WTC11 (cell line): ENCODE measurements at regions not wholly inside any gene's neighbourhood (a gene's known extent, or its start where the extent isn't known, plus 50 kb on each side); places are given as distances from the start of the nearest gene placed in this dataset.

Experiments
- ATAC-seq: fragments of 200-7000 bp; cut with Tn5 transposase; 2 replicates; pipeline ENCODE4 v1.10.0; 2021; ENCODE audit warnings: mild to moderate bottlenecking, moderate library complexity
- CTCF ChIA-PET: fragments of 300-600 bp; sonication (Branson Sonifier 250); formaldehyde crosslinking; loops from one replicate; lab custom pipeline; 2021; ENCODE audit warnings: antibody characterized with exemption; lab: Charles Lee
- POLR2A ChIA-PET: fragments of 350-600 bp; sonication (Branson Sonifier 250); formaldehyde crosslinking; loops from one replicate; lab custom pipeline; 2021; ENCODE audit warnings: antibody characterized with exemption; lab: Charles Lee
- DNase-seq: peaks from one replicate; pipeline ENCODE4 v3.0.0; 2021; ENCODE audit warnings: low spot score
- H3K27ac Mint-ChIP-seq: 2 replicates; pipeline ENCODE4 v1.8.0; 2021; ENCODE audit warnings: mixed read lengths
- H3K27me3 Mint-ChIP-seq: 2 replicates; pipeline ENCODE4 v1.8.0; 2021; ENCODE audit warnings: low read depth, mild to moderate bottlenecking, moderate library complexity, mixed read lengths
- H3K36me3 Mint-ChIP-seq: 2 replicates; pipeline ENCODE4 v1.8.0; 2021; ENCODE audit warnings: mixed read lengths
- H3K4me1 Mint-ChIP-seq: 2 replicates; pipeline ENCODE4 v1.8.0; 2022; ENCODE audit warnings: mixed read lengths
- H3K4me3 Mint-ChIP-seq: 2 replicates; pipeline ENCODE4 v1.8.0; 2021; ENCODE audit warnings: mild to moderate bottlenecking, moderate library complexity, mixed read lengths
- H3K9me3 Mint-ChIP-seq: 2 replicates; pipeline ENCODE4 v1.8.0; 2021; ENCODE audit warnings: mixed read lengths
- AFF4 ChIP-seq: sonication (generic); formaldehyde crosslinking; IDR thresholded peaks from 2 replicates; pipeline ENCODE4 v1.8.1; 2023; ENCODE audit warnings: mild to moderate bottlenecking, missing genetic modification reagents, borderline replicate concordance
- CREM ChIP-seq: sonication (generic); formaldehyde crosslinking; IDR thresholded peaks from 2 replicates; pipeline ENCODE4 v1.8.1; 2022; ENCODE audit warnings: mild to moderate bottlenecking, missing genetic modification reagents, moderate library complexity
- CTCF ChIP-seq: fragments of 200-600 bp; IDR thresholded peaks from 2 replicates; pipeline ENCODE4 v1.8.0; 2022; ENCODE audit warnings: antibody characterized with exemption
- ELF4 ChIP-seq: sonication (generic); formaldehyde crosslinking; IDR thresholded peaks from 2 replicates; pipeline ENCODE4 v1.8.1; 2022; ENCODE audit warnings: low read depth, mild to moderate bottlenecking, moderate library complexity, missing genetic modification reagents
- FOXK1 ChIP-seq: sonication (generic); formaldehyde crosslinking; IDR thresholded peaks from 2 replicates; pipeline ENCODE4 v1.8.0; 2022; ENCODE audit warnings: mild to moderate bottlenecking, moderate library complexity, missing genetic modification reagents
- HMGXB4 ChIP-seq: sonication (generic); formaldehyde crosslinking; IDR thresholded peaks from 2 replicates; pipeline ENCODE4 v1.8.1; 2023; ENCODE audit warnings: mild to moderate bottlenecking, moderate library complexity, missing genetic modification reagents
- JUN ChIP-seq: sonication (generic); formaldehyde crosslinking; IDR thresholded peaks from 2 replicates; pipeline ENCODE4 v1.8.0; 2023; ENCODE audit warnings: mild to moderate bottlenecking, missing genetic modification reagents
- MAX ChIP-seq: sonication (generic); formaldehyde crosslinking; IDR thresholded peaks from 2 replicates; pipeline ENCODE4 v1.8.0; 2022; ENCODE audit warnings: mild to moderate bottlenecking, missing genetic modification reagents
- PRDM15 ChIP-seq: sonication (generic); formaldehyde crosslinking; IDR thresholded peaks from 2 replicates; pipeline ENCODE4 v1.8.0; 2022; ENCODE audit warnings: missing genetic modification reagents
- PRRX2 ChIP-seq: fragments of 250-450 bp; sonication (Bioruptor Pico); IDR thresholded peaks from 2 replicates; pipeline ENCODE4 v1.8.0; 2021; ENCODE audit warnings: mild to moderate bottlenecking
- RELA ChIP-seq: sonication (generic); formaldehyde crosslinking; IDR thresholded peaks from 2 replicates; pipeline ENCODE4 v1.8.1; 2022; ENCODE audit warnings: missing genetic modification reagents, mild to moderate bottlenecking, borderline replicate concordance
- SOX15 ChIP-seq: fragments of 250-450 bp; sonication (Bioruptor Pico); IDR thresholded peaks from 2 replicates; pipeline ENCODE4 v1.9.0; 2021; ENCODE audit warnings: mild to moderate bottlenecking
- ZNF396 ChIP-seq: fragments of 250-450 bp; sonication (Bioruptor Pico); IDR thresholded peaks from 2 replicates; pipeline ENCODE4 v1.8.0; 2021; ENCODE audit warnings: mild to moderate bottlenecking, moderate library complexity, borderline replicate concordance
- TF ChIP-seq, protein P1 (sequence below): sonication (generic); formaldehyde crosslinking; IDR thresholded peaks from 2 replicates; pipeline ENCODE4 v1.8.1; 2022; ENCODE audit warnings: missing genetic modification reagents, borderline replicate concordance
- TF ChIP-seq, protein P2 (sequence below): fragments of 250-450 bp; sonication (Bioruptor Pico); IDR thresholded peaks from 2 replicates; pipeline ENCODE4 v1.9.0; 2021; ENCODE audit warnings: mild to moderate bottlenecking
- TF ChIP-seq, protein P3 (sequence below): fragments of 250-450 bp; sonication (Bioruptor Pico); IDR thresholded peaks from 2 replicates; pipeline ENCODE4 v1.8.0; 2021; ENCODE audit warnings: mild to moderate bottlenecking
- TF ChIP-seq, protein P4 (sequence below): fragments of 250-450 bp; sonication (Bioruptor Pico); IDR thresholded peaks from 2 replicates; pipeline ENCODE4 v2.1.2; 2022; ENCODE audit warnings: mild to moderate bottlenecking, moderate library complexity

- POLR2A ChIA-PET, result no interaction called here
- ATAC-seq (no peak), DNase-seq (no peak)
- Mint-ChIP-seq H3K4me3 (no peak overlapping the region), H3K27me3 (no peaks in the 10 kb centered on the region), H3K36me3 (no peaks in the 10 kb centered on the region; the same call in 1 of the 2 replicates), H3K9me3 (peaks cover 9% of the 10 kb centered on the region; the same call in 1 of the 2 replicates), H3K27ac (no peak overlapping the region), H3K4me1 (no peaks in the 10 kb centered on the region)
- CTCF ChIA-PET, result no interaction called here
- TF ChIP-seq, protein P1, sequence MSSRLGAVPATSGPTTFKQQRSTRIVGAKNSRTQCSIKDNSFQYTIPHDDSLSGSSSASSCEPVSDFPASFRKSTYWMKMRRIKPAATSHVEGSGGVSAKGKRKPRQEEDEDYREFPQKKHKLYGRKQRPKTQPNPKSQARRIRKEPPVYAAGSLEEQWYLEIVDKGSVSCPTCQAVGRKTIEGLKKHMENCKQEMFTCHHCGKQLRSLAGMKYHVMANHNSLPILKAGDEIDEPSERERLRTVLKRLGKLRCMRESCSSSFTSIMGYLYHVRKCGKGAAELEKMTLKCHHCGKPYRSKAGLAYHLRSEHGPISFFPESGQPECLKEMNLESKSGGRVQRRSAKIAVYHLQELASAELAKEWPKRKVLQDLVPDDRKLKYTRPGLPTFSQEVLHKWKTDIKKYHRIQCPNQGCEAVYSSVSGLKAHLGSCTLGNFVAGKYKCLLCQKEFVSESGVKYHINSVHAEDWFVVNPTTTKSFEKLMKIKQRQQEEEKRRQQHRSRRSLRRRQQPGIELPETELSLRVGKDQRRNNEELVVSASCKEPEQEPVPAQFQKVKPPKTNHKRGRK, result no peak
- TF ChIP-seq FOXK1 (CRISPR knock-in tag), result no peak
- TF ChIP-seq, protein P2, sequence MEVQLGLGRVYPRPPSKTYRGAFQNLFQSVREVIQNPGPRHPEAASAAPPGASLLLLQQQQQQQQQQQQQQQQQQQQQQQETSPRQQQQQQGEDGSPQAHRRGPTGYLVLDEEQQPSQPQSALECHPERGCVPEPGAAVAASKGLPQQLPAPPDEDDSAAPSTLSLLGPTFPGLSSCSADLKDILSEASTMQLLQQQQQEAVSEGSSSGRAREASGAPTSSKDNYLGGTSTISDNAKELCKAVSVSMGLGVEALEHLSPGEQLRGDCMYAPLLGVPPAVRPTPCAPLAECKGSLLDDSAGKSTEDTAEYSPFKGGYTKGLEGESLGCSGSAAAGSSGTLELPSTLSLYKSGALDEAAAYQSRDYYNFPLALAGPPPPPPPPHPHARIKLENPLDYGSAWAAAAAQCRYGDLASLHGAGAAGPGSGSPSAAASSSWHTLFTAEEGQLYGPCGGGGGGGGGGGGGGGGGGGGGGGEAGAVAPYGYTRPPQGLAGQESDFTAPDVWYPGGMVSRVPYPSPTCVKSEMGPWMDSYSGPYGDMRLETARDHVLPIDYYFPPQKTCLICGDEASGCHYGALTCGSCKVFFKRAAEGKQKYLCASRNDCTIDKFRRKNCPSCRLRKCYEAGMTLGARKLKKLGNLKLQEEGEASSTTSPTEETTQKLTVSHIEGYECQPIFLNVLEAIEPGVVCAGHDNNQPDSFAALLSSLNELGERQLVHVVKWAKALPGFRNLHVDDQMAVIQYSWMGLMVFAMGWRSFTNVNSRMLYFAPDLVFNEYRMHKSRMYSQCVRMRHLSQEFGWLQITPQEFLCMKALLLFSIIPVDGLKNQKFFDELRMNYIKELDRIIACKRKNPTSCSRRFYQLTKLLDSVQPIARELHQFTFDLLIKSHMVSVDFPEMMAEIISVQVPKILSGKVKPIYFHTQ (CRISPR knock-in tag), result no peak
- TF ChIP-seq SOX15, result no peak
- no peak for TF ChIP-seq PRDM15 (CRISPR knock-in tag)
- TF ChIP-seq PRRX2 (CRISPR knock-in tag), result no peak
- TF ChIP-seq, protein P3, sequence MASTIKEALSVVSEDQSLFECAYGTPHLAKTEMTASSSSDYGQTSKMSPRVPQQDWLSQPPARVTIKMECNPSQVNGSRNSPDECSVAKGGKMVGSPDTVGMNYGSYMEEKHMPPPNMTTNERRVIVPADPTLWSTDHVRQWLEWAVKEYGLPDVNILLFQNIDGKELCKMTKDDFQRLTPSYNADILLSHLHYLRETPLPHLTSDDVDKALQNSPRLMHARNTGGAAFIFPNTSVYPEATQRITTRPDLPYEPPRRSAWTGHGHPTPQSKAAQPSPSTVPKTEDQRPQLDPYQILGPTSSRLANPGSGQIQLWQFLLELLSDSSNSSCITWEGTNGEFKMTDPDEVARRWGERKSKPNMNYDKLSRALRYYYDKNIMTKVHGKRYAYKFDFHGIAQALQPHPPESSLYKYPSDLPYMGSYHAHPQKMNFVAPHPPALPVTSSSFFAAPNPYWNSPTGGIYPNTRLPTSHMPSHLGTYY (CRISPR knock-in tag), result no peak
- TF ChIP-seq AFF4 (CRISPR knock-in tag), result no peak
- TF ChIP-seq CREM (CRISPR knock-in tag), result no peak
- no peak for TF ChIP-seq JUN (CRISPR knock-in tag)
- TF ChIP-seq ELF4 (CRISPR knock-in tag), result no peak
- TF ChIP-seq, protein P4, sequence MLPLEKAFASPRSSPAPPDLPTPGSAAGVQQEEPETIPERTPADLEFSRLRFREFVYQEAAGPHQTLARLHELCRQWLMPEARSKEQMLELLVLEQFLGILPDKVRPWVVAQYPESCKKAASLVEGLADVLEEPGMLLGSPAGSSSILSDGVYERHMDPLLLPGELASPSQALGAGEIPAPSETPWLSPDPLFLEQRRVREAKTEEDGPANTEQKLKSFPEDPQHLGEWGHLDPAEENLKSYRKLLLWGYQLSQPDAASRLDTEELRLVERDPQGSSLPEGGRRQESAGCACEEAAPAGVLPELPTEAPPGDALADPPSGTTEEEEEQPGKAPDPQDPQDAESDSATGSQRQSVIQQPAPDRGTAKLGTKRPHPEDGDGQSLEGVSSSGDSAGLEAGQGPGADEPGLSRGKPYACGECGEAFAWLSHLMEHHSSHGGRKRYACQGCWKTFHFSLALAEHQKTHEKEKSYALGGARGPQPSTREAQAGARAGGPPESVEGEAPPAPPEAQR (CRISPR knock-in tag), result no peak
- TF ChIP-seq ZNF396, result no peak
- TF ChIP-seq CTCF, result no peak
- no peak for TF ChIP-seq RELA (CRISPR knock-in tag)
- no peak for TF ChIP-seq HMGXB4 (CRISPR knock-in tag)
- TF ChIP-seq MAX, result no peak
Measured at GRCh38 chr5:114204923-114205322, 156.9 kb upstream of the KCNN2 start.
